ENCODE measurements at regions not wholly inside any gene's neighbourhood (a gene's known extent, or its start where the extent isn't known, plus 50 kb on each side); places are given as distances from the start of the nearest gene placed in this dataset.

DNA sequence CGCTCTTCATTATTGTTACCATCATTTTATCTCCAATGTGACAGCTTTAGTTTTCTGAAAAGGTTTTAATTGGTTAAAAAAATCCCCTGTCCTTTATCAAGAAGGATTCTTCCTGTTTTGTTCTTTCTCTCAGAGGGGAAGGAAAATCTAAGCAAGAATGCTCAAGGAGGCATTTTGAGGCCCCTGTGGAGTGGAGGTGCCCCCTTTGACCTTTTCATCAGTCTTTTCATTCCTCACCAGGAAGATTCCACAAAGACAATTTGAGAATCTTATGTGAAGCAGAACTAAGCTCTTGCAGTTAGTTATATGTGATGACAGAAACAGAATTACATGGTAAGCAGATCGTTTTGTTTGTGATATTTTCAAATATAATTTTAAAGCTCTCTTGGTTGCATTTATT lies 489.6 kb downstream of the MAN2A1 start:
- no peak for TF ChIP-seq EZH2 (IDR thresholded peaks at IDR 0.05; ENCODE audit: borderline replicate concordance, low read length)
- TF ChIP-seq, protein P1, sequence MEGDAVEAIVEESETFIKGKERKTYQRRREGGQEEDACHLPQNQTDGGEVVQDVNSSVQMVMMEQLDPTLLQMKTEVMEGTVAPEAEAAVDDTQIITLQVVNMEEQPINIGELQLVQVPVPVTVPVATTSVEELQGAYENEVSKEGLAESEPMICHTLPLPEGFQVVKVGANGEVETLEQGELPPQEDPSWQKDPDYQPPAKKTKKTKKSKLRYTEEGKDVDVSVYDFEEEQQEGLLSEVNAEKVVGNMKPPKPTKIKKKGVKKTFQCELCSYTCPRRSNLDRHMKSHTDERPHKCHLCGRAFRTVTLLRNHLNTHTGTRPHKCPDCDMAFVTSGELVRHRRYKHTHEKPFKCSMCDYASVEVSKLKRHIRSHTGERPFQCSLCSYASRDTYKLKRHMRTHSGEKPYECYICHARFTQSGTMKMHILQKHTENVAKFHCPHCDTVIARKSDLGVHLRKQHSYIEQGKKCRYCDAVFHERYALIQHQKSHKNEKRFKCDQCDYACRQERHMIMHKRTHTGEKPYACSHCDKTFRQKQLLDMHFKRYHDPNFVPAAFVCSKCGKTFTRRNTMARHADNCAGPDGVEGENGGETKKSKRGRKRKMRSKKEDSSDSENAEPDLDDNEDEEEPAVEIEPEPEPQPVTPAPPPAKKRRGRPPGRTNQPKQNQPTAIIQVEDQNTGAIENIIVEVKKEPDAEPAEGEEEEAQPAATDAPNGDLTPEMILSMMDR (IDR thresholded peaks at IDR 0.05; ENCODE audit: low read length), result no peak
- Histone ChIP-seq H3K9me2 (ENCODE audit: low read depth, low read length) (no peaks in the 10 kb centered on the region), H3K4me1 (ENCODE audit: insufficient read depth, low read length, severe bottlenecking) (no peaks in the 10 kb centered on the region), H3K27me3 (ENCODE audit: insufficient read depth, low read length) (no peaks in the 10 kb centered on the region), H3F3A (ENCODE audit: insufficient read depth, low read length) (no peaks in the 10 kb centered on the region), H4K20me1 (ENCODE audit: insufficient read depth, low read length) (no peaks in the 10 kb centered on the region), H3K9me3 (ENCODE audit: low read length) (no peaks in the 10 kb centered on the region), H2AFZ (ENCODE audit: low read length) (no peak overlapping the region), H3K79me2 (ENCODE audit: insufficient read depth, low read length) (no peaks in the 10 kb centered on the region), H3K36me3 (ENCODE audit: insufficient read depth, low read length) (no peaks in the 10 kb centered on the region), H3K9ac (ENCODE audit: low read length) (no peak overlapping the region), H3K4me2 (ENCODE audit: low read length) (no peak overlapping the region), H3K4me3 (ENCODE audit: low read depth, low read length, poor library complexity, severe bottlenecking) (no peak overlapping the region), H3K27ac (ENCODE audit: low read depth, low read length, poor library complexity, severe bottlenecking) (no peak overlapping the region)

DNA sequence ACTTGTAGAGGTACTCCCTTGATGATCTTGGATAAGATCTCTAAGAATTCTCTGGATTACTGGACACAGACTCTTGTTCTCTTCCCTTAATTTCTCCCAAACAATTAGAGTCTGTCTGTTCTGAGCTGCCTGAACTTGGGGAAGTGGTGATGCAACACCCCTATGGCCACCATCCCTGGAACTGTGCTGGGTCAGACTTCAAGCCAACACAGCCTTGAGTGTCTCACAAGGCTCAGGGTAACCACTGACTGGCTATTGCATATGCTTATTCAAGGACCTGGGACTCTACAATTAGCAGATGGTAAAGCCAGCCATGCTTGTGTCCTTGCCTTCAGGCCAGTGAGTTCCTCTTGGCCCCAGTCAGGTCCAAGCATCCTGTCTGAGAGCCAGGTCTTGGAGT lies 504.5 kb downstream of the MAN2A1 start:
- H2AFZ ChIP-seq (ENCODE audit: low read length), result no peak overlapping the region
- no peak overlapping the region for H3K4me3 ChIP-seq (ENCODE audit: low read depth, low read length, poor library complexity, severe bottlenecking)
- H3K9me2 ChIP-seq (ENCODE audit: low read depth, low read length), result no peaks in the 10 kb centered on the region
- no peaks in the 10 kb centered on the region for H3K9me3 ChIP-seq (ENCODE audit: low read length)
- no peak overlapping the region for H3K27ac ChIP-seq (ENCODE audit: low read depth, low read length, poor library complexity, severe bottlenecking)
- H3K4me2 ChIP-seq (ENCODE audit: low read length), result no peak overlapping the region
- no peak overlapping the region for H3K9ac ChIP-seq (ENCODE audit: low read length)
- no peaks in the 10 kb centered on the region for H3K27me3 ChIP-seq (ENCODE audit: insufficient read depth, low read length)
- no peaks in the 10 kb centered on the region for H3K4me1 ChIP-seq (ENCODE audit: insufficient read depth, low read length, severe bottlenecking)
- no peaks in the 10 kb centered on the region for H3F3A ChIP-seq (ENCODE audit: insufficient read depth, low read length)
- H4K20me1 ChIP-seq (ENCODE audit: insufficient read depth, low read length), result no peaks in the 10 kb centered on the region
- no peak for TF ChIP-seq EZH2 (IDR thresholded peaks at IDR 0.05; ENCODE audit: borderline replicate concordance, low read length)
- TF ChIP-seq, protein P1 (IDR thresholded peaks at IDR 0.05; ENCODE audit: low read length), result no peak
- H3K36me3 ChIP-seq (ENCODE audit: insufficient read depth, low read length), result no peaks in the 10 kb centered on the region
- no peaks in the 10 kb centered on the region for H3K79me2 ChIP-seq (ENCODE audit: insufficient read depth, low read length)

DNA sequence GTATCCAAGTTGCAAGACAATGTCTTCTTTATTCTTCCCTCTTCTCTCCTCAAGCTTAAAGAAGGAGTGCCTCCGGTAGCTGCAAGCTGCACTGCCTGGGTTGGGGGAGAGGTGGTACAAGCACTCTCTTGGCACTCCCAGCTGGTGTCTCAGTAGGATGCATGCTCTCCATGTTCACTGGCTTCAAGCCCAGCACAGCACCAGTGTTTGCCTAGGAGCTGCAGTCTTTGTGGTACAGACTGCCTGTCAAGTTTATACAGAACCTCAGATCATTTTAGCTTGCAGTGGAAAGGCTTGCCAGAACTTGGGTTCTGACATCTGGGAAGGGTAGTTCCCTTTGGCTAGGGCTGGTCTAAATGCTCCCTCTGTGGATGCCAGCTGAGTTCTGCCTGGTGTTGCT lies 505.6 kb downstream of the MAN2A1 start:
- H3K9ac ChIP-seq (ENCODE audit: low read length), result no peak overlapping the region
- no peak for TF ChIP-seq EZH2 (IDR thresholded peaks at IDR 0.05; ENCODE audit: borderline replicate concordance, low read length)
- TF ChIP-seq, protein P1 (IDR thresholded peaks at IDR 0.05; ENCODE audit: low read length), result no peak

More for the DNA sequence above, 505.6 kb downstream of the MAN2A1 start:
- H3K79me2 ChIP-seq (ENCODE audit: insufficient read depth, low read length), result no peaks in the 10 kb centered on the region
- no peaks in the 10 kb centered on the region for H3K27me3 ChIP-seq (ENCODE audit: insufficient read depth, low read length)
- H3K4me1 ChIP-seq (ENCODE audit: insufficient read depth, low read length, severe bottlenecking), result no peaks in the 10 kb centered on the region
- H2AFZ ChIP-seq (ENCODE audit: low read length), result no peak overlapping the region
- no peak overlapping the region for H3K4me3 ChIP-seq (ENCODE audit: low read depth, low read length, poor library complexity, severe bottlenecking)
- no peaks in the 10 kb centered on the region for H3K9me2 ChIP-seq (ENCODE audit: low read depth, low read length)
- no peaks in the 10 kb centered on the region for H3K36me3 ChIP-seq (ENCODE audit: insufficient read depth, low read length)
- no peaks in the 10 kb centered on the region for H3F3A ChIP-seq (ENCODE audit: insufficient read depth, low read length)
- H3K4me2 ChIP-seq (ENCODE audit: low read length), result no peak overlapping the region
- no peaks in the 10 kb centered on the region for H3K9me3 ChIP-seq (ENCODE audit: low read length)
- H3K27ac ChIP-seq (ENCODE audit: low read depth, low read length, poor library complexity, severe bottlenecking), result no peak overlapping the region
- H4K20me1 ChIP-seq (ENCODE audit: insufficient read depth, low read length), result no peaks in the 10 kb centered on the region

Data from OCI-LY1 (cell line).